NCI-H128 (cell line): ENCODE measurements at regions not wholly inside any gene's neighbourhood (a gene's known extent, or its start where the extent isn't known, plus 50 kb on each side); places are given as distances from the start of the nearest gene placed in this dataset.

Experiments
- DNase-seq: peaks from one replicate; lab custom pipeline; 2025; ENCODE audit not compliant: unreplicated experiment; lab: John Stamatoyannopoulos, UW

DNA sequence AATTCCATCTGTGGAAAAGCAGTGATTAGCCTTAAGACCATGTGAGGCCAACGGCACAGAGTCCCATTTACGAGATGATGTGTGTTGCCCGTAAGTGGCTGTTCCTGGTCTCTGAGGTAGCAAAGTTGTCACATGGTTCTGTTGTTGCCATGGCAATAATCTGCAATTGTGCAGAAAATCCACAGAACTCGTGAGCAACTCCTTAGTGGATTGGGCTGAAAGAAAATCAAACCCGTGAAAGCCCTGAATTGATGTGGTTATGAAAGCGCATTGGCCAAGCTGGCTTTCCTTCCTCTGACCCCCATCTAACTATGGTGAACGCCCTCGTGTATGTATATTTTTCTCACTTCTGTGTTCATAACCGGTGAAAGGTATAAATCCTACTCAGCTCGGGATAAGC is 614.7 kb downstream of the EBF1 start:
- no peak for DNase-seq

DNA sequence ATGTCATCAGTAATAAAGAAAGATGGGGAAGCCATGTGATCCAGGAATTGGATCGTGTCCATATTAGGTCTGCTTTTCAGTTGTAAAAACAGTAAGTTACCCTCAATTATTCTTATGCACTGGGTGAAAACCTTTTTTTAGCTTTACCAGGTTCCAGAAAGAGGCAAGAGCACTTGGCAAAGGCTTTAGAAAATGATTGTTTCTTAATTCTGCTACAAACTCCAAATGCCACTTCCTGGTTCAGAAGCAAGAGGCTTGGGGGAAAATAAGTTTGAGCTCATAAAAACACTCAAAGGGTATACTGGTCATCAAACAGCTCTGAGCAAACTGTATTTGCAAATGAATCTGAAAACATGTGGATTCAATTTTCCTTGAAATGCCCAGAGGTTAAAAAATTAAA is 615.6 kb downstream of the EBF1 start:
- DNase-seq = no peak

DNA sequence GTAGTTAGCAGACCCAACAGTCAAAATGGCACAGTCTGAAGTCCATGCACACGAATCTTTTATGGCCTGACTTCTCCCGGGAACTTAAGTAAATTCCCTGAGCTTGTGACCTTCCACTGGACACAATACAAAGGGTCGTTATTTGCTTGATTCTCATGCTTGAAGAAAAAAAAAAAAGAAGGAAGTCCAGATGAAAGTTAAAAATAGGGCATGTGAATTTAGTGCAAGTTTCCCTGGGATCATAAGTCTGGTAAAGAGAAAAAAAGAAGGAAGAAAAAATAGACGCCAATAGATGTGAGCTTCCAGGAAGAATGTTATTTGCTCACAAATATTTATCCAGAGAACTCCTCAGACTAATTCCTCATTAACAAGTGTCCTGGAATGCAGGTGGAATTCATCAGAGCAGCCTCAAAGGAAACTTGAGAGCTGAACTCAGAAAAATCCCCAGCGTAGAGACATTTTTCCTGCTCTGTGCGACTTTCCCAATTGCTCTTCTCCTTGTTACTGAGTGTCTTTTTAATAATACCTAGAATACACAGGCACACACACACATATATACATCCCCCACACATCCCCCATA is 616.3 kb downstream of the EBF1 start:
- no peak for DNase-seq

GRCh38 chr5:158482125-158482524 is 617.6 kb downstream of the EBF1 start:
- DNase-seq = no peak

- no peak for DNase-seq
Measured at GRCh38 chr5:158478139-158478538, 619.2 kb upstream of the CLINT1 start.

DNA sequence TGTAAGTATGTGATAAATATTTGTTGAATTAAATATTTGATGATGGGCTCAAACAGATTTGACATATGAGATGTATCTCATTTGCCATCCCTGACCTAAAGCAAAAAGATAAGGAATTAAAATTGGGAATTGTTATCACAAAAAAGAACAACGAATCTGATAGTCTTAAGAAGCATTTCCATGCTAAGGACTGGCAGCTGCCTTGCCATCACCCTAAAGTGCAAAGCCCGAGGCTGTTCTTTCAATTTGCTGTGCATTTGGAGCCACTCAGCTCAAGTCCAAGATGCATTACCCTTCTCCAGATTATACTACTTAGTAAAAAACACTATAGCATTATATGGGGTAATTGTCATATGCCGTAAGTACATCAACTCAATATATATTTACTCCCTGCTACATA is 618.3 kb upstream of the CLINT1 start:
- no peak for DNase-seq

- no peak for DNase-seq
Measured at GRCh38 chr5:158473016-158473635, 614.2 kb upstream of the CLINT1 start.

DNA sequence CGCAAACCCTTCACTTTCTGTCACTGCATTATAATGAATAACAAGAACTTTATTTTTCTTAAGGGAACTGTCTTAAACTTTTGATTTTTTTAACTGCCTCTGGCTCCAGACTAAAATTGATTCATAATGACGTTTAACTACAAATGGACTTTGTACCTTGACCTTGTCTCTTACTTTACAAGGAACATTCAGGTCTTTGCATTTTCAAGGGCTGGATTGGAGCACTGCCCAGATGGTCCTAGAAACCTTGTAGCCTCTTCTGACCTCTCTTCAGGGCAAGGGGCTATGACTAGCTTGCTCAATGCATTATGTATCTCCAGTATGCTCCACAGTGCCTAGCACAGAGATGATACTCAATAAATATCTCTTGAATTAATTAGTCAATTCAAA is 612.6 kb upstream of the CLINT1 start:
- no peak for DNase-seq

GRCh38 chr5:158470764-158471534 is 612.0 kb upstream of the CLINT1 start:
- peak; percentile 10 for DNase-seq

DNA sequence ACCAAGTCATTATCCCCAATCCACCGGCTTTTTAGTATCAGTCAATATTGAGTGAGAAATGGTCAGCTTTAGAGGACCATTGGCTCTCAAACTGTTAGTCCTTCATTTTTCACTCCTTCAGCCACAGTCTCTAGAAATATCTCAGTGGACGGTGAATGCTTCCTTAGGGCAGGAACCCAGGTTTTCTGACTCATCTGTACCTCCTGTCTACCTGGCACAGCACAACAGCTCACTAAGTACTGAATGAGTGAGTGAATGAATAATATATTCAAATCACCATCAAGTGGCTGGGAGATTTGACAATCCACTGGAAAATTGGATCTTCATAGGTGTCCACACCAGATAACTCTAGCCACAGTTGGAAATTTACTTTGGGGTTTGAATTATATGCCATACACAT is 609.5 kb upstream of the CLINT1 start:
- no peak for DNase-seq

DNA sequence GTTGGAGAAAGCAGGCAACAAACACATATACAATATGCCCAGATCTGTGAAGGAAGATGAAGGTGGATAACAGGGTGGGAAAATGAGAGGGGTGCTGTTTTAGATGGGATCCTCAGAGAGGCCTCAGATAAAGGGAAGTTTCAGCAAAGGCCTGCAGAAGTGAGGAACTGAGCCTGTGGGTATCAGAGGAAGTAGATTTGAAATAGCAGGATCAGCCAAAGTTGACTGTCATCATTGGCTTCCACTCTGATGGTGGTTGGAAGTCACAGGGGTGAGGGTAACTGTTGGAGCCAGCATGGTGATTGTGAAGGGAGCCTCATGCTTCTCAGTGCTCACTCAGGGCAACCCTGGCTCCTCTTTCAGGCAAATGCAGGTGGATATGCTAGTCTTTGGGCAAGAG is 607.2 kb upstream of the CLINT1 start:
- no peak for DNase-seq

DNA sequence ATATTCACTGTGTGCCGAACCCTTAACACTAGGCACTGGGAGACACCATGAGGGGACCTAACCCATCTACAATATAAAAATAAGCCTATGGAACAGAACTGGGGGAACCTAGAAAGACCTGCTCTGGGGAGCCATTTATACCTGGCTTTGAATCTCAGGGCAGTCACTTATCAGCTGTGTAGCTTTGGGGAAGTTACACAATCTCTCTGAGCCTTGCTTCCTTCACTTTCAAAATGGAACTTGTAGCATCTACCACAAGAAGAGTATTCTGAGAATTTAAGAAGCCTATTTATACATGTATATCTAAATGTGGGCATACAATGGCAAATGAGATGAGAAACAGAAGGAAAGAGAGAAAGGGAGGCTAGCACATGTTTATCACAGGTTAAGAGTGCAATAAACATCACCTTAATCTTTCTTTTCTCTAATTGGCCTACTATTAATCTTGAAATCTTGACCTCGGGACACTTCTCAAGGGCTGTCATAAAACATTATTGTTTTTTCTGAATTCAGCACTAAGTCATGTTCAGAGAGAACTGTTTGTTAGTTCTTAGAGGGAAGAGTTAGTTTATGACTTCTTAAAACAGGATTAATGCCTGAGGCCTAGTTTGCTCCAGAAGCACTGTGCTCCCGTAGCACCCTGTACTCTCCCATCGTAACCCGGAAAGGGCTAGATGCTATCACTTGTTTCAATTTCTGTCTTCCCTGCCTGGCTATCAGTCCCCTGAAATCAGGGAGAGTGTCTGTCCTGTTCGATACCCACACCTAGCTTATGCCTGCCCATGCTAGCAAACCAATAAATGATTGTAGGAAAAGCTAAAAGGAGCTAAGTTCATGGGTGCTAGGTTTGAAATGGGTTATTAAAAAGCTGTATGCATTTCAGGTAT is 606.4 kb upstream of the CLINT1 start:
- no peak for DNase-seq

- no peak for DNase-seq
Measured at GRCh38 chr5:158464383-158464782, 605.4 kb upstream of the CLINT1 start.

DNA sequence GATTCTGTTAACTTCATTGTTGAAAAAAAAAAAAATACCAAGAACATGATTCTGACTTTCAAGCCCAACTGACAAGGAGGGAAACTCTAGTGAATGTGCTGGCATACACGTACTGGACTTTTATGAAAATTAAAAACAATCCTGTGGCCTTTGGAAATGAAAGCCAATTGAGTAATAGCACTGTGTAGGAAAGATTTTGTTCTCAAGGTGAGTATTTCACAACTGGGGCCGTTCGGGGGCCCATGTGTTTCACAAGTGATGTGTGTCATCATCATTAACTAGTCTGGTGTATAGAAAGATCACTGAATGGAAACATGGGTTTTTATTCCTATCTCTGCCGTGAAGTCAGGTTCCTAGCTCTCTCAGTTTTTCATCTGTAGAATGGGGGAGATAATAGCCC is 605.0 kb upstream of the CLINT1 start:
- no peak for DNase-seq

DNA sequence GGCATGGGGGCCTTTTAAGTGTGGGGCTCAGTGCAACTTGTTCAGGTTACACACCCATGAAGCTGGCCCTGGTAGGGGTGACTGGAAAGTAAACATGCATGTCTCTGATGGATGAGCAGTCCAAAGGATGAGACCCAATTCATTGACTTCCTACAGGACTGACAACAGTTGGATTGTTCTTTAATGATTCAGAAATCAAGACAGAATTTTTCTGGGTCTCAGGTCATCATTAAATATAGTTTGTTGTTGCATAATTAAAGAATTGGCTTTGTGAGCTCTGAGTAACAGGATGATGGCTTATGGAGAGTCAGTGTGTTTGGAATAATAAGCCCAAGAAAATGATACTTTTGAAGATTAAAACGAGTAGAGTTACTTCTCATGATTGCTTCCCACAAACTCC is 604.2 kb upstream of the CLINT1 start:
- no peak for DNase-seq

DNA sequence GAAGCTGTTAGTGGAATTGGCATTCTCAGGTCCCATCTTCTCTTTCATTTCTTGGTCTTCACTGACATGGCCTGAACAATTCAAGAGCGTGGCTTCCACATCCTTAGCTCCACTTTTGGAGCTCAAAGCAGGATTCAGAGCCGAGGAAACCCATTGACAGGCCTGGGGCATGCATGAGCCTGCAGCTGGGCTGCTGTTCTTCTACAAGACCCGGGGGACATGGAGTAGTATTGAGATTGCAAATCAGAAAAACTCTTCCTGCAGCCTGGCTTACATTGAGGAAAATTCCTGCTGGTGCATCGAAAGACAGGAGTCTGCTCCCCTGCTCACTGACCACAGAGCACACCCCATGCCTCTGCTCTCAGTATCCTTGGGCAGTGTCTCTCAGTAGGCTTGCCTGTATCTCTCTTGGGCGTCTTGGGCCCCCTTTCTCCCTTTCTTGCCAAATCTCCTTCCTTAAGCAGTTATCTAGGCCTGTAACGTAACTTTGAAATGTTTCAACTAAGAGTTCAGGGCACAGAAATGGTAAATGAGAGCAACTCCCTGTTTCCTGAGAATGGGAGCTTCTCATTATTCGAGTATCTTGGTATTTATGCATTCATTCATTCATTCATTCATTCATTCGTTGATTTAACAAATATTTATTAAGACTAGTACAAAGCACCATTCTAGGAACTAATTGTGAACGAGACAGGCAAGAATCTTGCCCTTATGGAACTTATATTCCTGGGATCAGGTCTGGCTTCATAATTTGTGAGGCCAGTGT is 603.6 kb upstream of the CLINT1 start:
- DNase-seq = no peak

GRCh38 chr5:158461240-158461854 is 602.4 kb upstream of the CLINT1 start:
- no peak for DNase-seq

DNA sequence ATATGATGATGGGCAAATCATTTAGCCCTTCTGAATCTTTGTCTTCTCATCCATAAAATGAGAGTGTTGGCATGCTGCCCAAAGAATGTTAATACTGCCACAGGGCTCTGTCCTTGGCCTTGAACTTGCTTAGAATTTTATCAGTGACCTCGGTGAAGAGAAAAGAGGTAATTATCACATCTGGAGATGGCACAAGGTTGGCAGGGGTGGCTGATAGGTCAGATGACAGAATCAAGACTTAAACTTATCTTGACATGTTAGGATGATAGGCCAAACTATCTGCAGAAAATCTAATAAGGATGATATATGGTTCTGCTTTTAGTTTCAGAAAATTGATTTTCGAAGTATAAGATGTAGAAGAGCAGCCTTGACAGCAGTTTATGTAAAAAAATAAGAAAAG is 599.1 kb upstream of the CLINT1 start:
- no peak for DNase-seq

DNA sequence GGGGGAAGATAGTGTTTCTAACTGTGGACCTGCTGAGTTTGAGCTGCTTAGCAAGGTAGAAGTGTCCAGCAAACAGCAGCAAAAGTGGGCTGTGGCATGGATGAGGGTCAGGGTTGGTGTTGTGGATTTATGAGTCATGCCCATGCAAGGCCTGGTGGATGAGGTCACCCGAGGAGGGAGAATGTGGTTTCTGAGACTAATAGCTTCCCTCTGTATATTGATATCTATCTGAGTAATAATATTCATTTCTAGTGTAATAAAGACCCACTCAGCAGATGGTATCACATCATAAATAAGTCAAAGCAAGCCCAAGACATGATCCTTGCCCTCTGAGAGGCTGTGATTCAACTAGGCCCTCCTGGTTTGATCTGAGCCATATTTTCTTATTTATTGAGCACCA is 597.8 kb upstream of the CLINT1 start:
- DNase-seq = no peak

DNA sequence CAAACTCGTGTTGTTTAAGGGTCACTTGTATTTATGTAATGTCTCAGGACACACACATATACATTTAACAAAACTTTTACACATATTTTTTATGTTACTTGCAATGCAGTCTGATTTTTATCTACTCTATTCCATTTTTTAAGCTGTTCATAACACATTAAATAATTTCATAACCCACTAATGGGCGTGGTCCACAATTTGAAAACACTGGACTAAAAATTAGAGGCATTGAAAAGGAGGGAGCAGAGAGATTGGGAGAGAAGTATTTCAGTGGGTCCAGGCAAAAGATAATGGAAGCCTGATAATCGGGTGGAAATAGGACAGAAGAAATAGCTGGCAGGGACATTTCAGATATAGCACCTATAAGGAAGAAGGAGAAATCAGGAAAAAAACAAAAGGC is 597.3 kb upstream of the CLINT1 start:
- DNase-seq = no peak
